ENCODE measurements at regions not wholly inside any gene's neighbourhood (a gene's known extent, or its start where the extent isn't known, plus 50 kb on each side); places are given as distances from the start of the nearest gene placed in this dataset.

GRCh38 chr2:8408560-8409460 is 273.0 kb upstream of the ID2 start:
- H3K9me3 ChIP-seq (ENCODE audit: control insufficient read depth, insufficient read depth, low read length): no peaks in the 10 kb centered on the region
- no peak overlapping the region for H3K27ac ChIP-seq (ENCODE audit: low read depth, low read length)
- no peak overlapping the region for H3K4me3 ChIP-seq (ENCODE audit: low read length)
- TF ChIP-seq EZH2phosphoT487 (IDR thresholded peaks at IDR 0.05; ENCODE audit: borderline replicate concordance, low read length): no peak
- TF ChIP-seq CTCF (IDR thresholded peaks at IDR 0.05; ENCODE audit: low read depth, low read length, poor library complexity, severe bottlenecking): no peak
- H4K20me1 ChIP-seq (ENCODE audit: control insufficient read depth, insufficient read depth, low read depth, low read length): no peaks in the 10 kb centered on the region
- no peak overlapping the region for H3K4me2 ChIP-seq (ENCODE audit: low read length)
- no peaks in the 10 kb centered on the region for H3K9me2 ChIP-seq (replicated peaks; ENCODE audit: control insufficient read depth, low read length)
- no peaks in the 10 kb centered on the region for H3K27me3 ChIP-seq (ENCODE audit: control insufficient read depth, low read length)
- H3K4me1 ChIP-seq (ENCODE audit: control insufficient read depth, low read length): no peaks in the 10 kb centered on the region
- H3F3A ChIP-seq (ENCODE audit: control insufficient read depth, insufficient read depth): no peaks in the 10 kb centered on the region
- H3K79me2 ChIP-seq (ENCODE audit: control insufficient read depth, low read length): no peaks in the 10 kb centered on the region
- H3K36me3 ChIP-seq (ENCODE audit: control insufficient read depth, low read length): no peaks in the 10 kb centered on the region

DNA sequence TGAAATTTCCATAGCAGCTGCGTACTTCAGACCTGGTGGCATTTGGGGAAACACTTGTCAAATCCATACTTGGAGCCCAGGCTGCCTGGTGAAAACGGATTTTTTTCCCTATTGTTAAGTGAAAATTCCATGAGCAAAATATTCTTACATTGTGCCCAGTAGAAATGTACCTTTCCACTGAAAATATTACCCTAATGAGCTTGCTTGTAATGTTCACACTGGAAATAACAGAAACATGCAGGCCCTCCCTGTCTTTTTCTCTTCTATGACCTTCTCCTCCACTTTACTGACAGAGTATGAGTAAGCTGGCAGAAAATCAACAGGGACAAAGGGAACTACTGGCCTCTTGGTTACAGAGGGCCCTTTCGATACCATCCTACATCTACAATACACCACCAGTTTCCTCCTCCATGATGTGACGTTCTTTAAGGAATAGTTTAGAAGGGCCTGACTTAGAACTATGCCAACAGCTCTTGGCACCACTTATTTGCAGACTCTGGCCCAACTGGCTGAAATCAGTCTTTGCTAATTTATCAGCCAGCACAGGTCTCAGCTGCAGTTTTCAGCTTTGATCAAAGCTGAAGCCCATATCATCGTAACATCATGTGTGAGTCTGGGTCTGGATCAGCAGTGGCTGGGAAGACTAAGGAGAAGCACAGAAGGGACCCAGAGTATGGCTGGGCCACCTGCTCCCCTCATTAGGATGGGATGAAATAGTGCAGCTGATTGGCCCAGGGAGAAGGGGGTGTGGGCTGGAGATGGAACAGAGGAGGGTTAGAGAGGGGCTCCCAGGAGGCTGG is 272.2 kb upstream of the ID2 start:
- Histone ChIP-seq H3K4me3 (ENCODE audit: low read length) (no peak overlapping the region), H3K9me3 (ENCODE audit: control insufficient read depth, insufficient read depth, low read length) (no peaks in the 10 kb centered on the region), H3K79me2 (ENCODE audit: control insufficient read depth, low read length) (no peaks in the 10 kb centered on the region), H3K27ac (ENCODE audit: low read depth, low read length) (no peak overlapping the region), H3K27me3 (ENCODE audit: control insufficient read depth, low read length) (no peaks in the 10 kb centered on the region), H3K9me2 (replicated peaks; ENCODE audit: control insufficient read depth, low read length) (no peaks in the 10 kb centered on the region), H4K20me1 (ENCODE audit: control insufficient read depth, insufficient read depth, low read depth, low read length) (no peaks in the 10 kb centered on the region), H3K4me1 (ENCODE audit: control insufficient read depth, low read length) (no peaks in the 10 kb centered on the region), H3K4me2 (ENCODE audit: low read length) (no peak overlapping the region), H3K36me3 (ENCODE audit: control insufficient read depth, low read length) (no peaks in the 10 kb centered on the region), H3F3A (ENCODE audit: control insufficient read depth, insufficient read depth) (no peaks in the 10 kb centered on the region)
- TF ChIP-seq CTCF (IDR thresholded peaks at IDR 0.05; ENCODE audit: low read depth, low read length, poor library complexity, severe bottlenecking) (no peak), EZH2phosphoT487 (IDR thresholded peaks at IDR 0.05; ENCODE audit: borderline replicate concordance, low read length) (no peak)

DNA sequence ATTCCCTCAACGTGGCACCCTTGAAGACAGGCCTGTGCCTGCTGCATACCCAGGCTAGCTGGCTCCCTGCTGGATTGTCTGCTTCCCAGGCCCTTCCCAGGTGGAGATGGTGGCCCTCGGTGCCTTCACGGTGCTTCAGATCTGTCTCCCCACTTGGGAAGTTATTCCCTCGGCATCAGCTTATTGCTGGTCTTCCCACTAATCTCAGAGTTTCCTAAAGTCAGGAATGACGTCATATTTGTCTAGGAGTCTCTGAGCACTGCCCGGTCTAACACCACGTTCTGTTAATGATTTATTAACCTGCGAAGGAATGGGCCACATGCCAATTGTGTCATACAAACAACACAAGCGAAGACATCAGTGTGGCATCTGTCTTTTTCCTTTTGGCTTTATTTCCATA is 269.8 kb upstream of the ID2 start:
- H3K4me3 ChIP-seq (ENCODE audit: low read length): no peak overlapping the region
- no peaks in the 10 kb centered on the region for H4K20me1 ChIP-seq (ENCODE audit: control insufficient read depth, insufficient read depth, low read depth, low read length)
- no peaks in the 10 kb centered on the region for H3K79me2 ChIP-seq (ENCODE audit: control insufficient read depth, low read length)
- no peaks in the 10 kb centered on the region for H3K27me3 ChIP-seq (ENCODE audit: control insufficient read depth, low read length)
- no peaks in the 10 kb centered on the region for H3K9me2 ChIP-seq (replicated peaks; ENCODE audit: control insufficient read depth, low read length)
- H3K36me3 ChIP-seq (ENCODE audit: control insufficient read depth, low read length): no peaks in the 10 kb centered on the region
- H3F3A ChIP-seq (ENCODE audit: control insufficient read depth, insufficient read depth): no peaks in the 10 kb centered on the region
- no peak overlapping the region for H3K4me2 ChIP-seq (ENCODE audit: low read length)
- no peak overlapping the region for H3K27ac ChIP-seq (ENCODE audit: low read depth, low read length)
- H3K9me3 ChIP-seq (ENCODE audit: control insufficient read depth, insufficient read depth, low read length): no peaks in the 10 kb centered on the region
- no peaks in the 10 kb centered on the region for H3K4me1 ChIP-seq (ENCODE audit: control insufficient read depth, low read length)
- TF ChIP-seq CTCF (IDR thresholded peaks at IDR 0.05; ENCODE audit: low read depth, low read length, poor library complexity, severe bottlenecking) (no peak), EZH2phosphoT487 (IDR thresholded peaks at IDR 0.05; ENCODE audit: borderline replicate concordance, low read length) (no peak)

All from DOHH2 (cell line).